BE2C (cell line): ENCODE measurements at regions not wholly inside any gene's neighbourhood (a gene's known extent, or its start where the extent isn't known, plus 50 kb on each side); places are given as distances from the start of the nearest gene placed in this dataset.

ENCODE experiments used
- DNase-seq: peaks from one replicate; pipeline ENCODE4 v3.0.0-alpha.2; 2020
- H3K27me3 ChIP-seq: fragments of 250-450 bp; sonication (Bioruptor Pico); 2 replicates; pipeline ENCODE4 v1.5.1; 2020; ENCODE audit warnings: mild to moderate bottlenecking
- H3K36me3 ChIP-seq: fragments of 250-450 bp; sonication (Bioruptor Pico); 2 replicates; pipeline ENCODE4 v1.5.1; 2020; ENCODE audit warnings: mild to moderate bottlenecking
- H3K4me1 ChIP-seq: fragments of 250-450 bp; sonication (Bioruptor Pico); 2 replicates; pipeline ENCODE4 v1.5.1; 2020
- H3K4me3 ChIP-seq: 2 replicates; pipeline ENCODE4 v1.5.1; 2011; ENCODE audit warnings: low read depth, low read length
- H3K9me3 ChIP-seq: fragments of 250-450 bp; sonication (Bioruptor Pico); 2 replicates; pipeline ENCODE4 v1.5.1; 2020
- TF ChIP-seq, protein P1 (sequence below): IDR thresholded peaks from 2 replicates; pipeline ENCODE4 v1.5.1; 2012; ENCODE audit warnings: mild to moderate bottlenecking, low read depth, low read length

DNA sequence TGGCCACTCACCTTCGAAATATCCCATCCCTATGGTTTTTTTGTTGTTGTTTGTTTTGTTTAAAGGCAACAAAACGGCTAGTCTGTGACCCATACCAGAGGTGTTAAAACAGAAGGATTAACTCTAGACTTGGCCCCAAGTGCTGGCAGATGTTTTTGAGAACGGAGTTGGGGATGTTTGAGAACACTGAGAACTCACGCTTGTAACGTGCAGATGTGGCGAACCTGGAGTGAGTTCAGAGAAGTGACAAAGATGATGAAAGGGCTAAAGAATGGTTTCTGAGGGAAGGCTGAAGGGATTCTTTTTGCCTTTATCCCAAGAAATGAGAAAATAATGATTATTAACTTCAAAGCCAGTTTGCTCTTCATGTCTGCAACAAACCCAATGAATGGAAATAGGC is 286.5 kb downstream of the ZNF608 start:
- Histone ChIP-seq H3K9me3 (no peaks in the 10 kb centered on the region), H3K4me3 (no peak overlapping the region), H3K4me1 (peaks cover 8% of the 10 kb centered on the region; the same call in 1 of the 2 replicates), H3K36me3 (no peaks in the 10 kb centered on the region), H3K27me3 (no peaks in the 10 kb centered on the region)
- TF ChIP-seq, protein P1, sequence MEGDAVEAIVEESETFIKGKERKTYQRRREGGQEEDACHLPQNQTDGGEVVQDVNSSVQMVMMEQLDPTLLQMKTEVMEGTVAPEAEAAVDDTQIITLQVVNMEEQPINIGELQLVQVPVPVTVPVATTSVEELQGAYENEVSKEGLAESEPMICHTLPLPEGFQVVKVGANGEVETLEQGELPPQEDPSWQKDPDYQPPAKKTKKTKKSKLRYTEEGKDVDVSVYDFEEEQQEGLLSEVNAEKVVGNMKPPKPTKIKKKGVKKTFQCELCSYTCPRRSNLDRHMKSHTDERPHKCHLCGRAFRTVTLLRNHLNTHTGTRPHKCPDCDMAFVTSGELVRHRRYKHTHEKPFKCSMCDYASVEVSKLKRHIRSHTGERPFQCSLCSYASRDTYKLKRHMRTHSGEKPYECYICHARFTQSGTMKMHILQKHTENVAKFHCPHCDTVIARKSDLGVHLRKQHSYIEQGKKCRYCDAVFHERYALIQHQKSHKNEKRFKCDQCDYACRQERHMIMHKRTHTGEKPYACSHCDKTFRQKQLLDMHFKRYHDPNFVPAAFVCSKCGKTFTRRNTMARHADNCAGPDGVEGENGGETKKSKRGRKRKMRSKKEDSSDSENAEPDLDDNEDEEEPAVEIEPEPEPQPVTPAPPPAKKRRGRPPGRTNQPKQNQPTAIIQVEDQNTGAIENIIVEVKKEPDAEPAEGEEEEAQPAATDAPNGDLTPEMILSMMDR = no peak
- DNase-seq = no peak

DNA sequence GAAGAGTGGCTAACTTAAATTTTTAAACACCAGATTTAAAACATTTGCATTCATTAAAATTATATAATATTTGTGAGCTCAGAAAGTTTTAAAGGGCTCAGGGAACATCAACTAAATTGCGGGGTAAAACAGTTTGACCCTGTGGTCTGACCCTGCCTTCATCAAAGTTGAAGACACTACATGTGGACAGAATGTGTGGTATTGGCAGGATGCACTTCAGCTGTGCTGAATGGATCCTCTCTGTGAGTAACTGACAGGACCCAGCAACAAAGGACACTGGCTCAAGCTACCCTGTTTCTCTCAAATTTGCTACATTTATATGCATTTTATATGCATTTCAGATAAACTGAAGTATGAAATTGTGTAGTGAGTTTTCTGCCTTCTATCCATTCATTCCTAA is 288.5 kb downstream of the ZNF608 start:
- TF ChIP-seq, protein P1 = no peak
- Histone ChIP-seq H3K4me1 (peaks cover 8% of the 10 kb centered on the region; the same call in 1 of the 2 replicates), H3K9me3 (no peaks in the 10 kb centered on the region)

DNA sequence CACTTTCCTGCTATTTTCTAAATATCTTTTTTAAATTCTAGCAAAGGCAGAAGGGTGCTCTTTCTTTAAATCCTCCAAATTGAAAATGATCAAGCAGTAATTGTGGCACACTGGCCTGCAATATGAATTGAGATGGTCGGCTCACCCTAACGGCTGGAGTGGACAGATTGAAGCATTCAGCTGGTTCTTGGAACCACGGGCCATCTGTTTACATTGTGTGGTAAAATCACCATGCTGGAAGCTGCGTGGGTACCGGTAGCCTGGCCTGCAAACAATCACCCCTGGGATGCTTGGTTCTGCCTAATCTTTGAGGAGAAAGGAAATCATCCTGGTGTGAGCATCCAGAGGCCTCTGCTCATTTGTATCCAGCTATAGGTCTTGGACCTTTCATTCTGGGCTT is 289.3 kb downstream of the ZNF608 start:
- H3K4me3 ChIP-seq = no peak overlapping the region
- no peaks in the 10 kb centered on the region for H3K9me3 ChIP-seq
- TF ChIP-seq, protein P1 = no peak
- H3K4me1 ChIP-seq = 0 out of 2 replicates have a peak, but pooled peaks cover 2% of the 10 kb centered on the region
- H3K27me3 ChIP-seq = no peaks in the 10 kb centered on the region
- no peak for DNase-seq
- H3K36me3 ChIP-seq = no peaks in the 10 kb centered on the region

More for the DNA sequence above, 288.5 kb downstream of the ZNF608 start:
- Histone ChIP-seq H3K4me3 (no peak overlapping the region), H3K27me3 (no peaks in the 10 kb centered on the region), H3K36me3 (no peaks in the 10 kb centered on the region)
- no peak for DNase-seq

DNA sequence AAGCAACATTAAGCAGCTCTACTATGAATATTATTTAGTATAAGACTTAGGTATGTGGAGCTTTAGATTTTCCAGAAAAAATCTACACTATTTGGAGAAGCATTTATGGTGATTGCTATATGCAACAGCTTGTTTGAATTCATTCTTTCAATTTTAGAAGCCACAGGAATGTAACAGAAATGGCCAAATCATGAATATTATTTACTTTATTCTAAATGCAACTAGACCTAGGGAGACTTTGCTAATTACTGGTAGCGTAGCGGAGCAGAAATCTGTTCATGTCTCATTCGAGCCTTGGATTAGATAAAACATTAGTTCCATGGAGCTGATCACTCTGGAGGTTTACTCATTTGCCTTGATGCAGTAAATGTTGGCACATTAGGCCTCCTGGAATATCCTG is 290.2 kb downstream of the ZNF608 start:
- TF ChIP-seq, protein P1 = no peak
- H3K4me3 ChIP-seq = no peak overlapping the region
- no peaks in the 10 kb centered on the region for H3K36me3 ChIP-seq
- no peaks in the 10 kb centered on the region for H3K27me3 ChIP-seq
- no peaks in the 10 kb centered on the region for H3K4me1 ChIP-seq
- DNase-seq = no peak
- H3K9me3 ChIP-seq = no peaks in the 10 kb centered on the region

DNA sequence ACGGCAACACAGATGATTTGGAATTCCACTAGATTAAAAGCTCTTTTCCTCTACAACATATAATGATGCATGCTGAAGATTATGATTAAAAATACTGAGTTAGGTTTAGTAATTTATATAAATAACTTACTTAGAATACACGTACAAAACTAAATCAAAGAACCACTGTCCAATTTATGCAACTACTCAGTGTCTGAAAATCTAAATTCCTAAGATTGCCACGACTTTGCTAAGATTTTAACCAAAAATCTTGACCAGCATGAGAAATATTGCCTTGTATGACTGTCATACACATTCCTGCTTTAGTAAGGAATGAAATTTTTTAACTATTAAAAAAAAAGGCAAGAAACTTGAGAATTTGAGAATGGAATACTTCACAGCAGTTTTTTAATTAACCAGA is 292.4 kb downstream of the ZNF608 start:
- TF ChIP-seq, protein P1 = no peak
- no peak for DNase-seq
- no peak overlapping the region for H3K4me3 ChIP-seq

DNA sequence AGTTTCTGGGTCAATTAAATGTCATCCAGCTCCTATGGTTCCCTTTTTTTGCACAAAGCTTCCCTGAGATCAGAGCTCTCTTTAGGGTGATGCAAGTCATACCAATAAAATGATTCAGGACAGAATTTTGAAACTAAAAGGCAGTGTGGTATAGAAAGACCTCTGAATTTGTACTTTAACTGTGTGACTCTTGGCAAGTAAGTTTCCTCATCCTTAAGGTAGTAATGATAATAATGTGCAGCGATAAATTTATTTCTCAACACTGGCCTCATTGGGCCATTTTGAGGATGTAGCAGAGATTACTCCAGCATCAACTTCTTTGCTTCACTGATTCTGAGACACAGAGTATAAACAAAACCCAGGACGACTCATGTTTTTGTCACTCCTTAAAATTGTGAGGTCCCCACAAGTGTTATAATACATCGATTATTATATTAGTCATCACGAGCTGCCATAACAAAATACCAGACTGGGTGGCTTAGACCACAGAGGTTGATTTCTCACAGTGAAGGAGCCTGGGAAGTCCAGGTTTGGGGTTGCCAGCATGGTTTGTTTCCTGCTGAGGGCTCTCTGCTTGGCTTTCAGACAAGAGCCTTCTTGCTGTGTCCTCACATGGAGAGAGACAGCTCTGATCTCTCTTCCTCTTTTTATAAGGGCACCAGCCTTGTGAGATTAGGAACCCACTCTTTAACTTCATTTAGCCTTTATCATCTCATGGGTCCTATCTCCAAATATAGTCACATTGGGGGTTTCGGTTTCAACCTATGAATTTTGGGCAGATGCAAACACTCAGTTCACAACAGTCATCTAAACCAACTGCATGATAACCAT is 293.0 kb downstream of the ZNF608 start:
- DNase-seq = no peak
- TF ChIP-seq, protein P1 = no peak
- Histone ChIP-seq H3K27me3 (no peaks in the 10 kb centered on the region), H3K9me3 (no peaks in the 10 kb centered on the region), H3K4me3 (no peak overlapping the region), H3K36me3 (no peaks in the 10 kb centered on the region), H3K4me1 (no peaks in the 10 kb centered on the region)

More for the DNA sequence above, 292.4 kb downstream of the ZNF608 start:
- Histone ChIP-seq H3K36me3 (no peaks in the 10 kb centered on the region), H3K4me1 (no peaks in the 10 kb centered on the region), H3K9me3 (no peaks in the 10 kb centered on the region), H3K27me3 (no peaks in the 10 kb centered on the region)
